ENCODE measurements at regions not wholly inside any gene's neighbourhood (a gene's known extent, or its start where the extent isn't known, plus 50 kb on each side); places are given as distances from the start of the nearest gene placed in this dataset.

DNA sequence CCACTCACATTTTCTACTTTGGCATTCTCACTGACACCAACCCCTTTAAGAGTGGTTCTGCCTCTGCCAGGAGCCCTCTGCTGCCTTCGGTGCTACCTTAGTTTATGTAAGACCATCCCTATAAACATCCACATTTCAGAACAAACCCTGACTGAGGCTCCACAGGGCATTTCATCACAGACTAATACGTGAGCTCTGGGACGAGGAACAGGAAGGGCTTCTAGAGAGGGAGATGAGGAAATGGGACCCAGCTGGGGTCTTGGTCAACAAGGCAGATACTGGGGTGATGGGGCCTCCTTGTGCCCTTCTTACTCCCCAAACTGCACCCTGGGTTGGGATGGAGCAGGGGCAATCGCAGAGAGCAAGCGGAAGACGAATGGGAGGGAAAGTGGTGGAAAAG lies 86.5 kb upstream of the FYN start:
- CTCF ChIA-PET (ENCODE audit: low intra/inter-chr PET ratio), result no interaction called here

GRCh38 chr6:111967131-111967530 lies 86.8 kb upstream of the CCN6 start:
- Histone ChIP-seq H3K9me1 (ENCODE audit: control insufficient read depth, insufficient read depth, low read length) (no peaks in the 10 kb centered on the region), H3K9me3 (replicated peaks; ENCODE audit: control insufficient read depth, insufficient read depth, low read depth, low read length) (no peaks in the 10 kb centered on the region), H2AFZ (ENCODE audit: low read depth, low read length) (no peak overlapping the region), H3K9ac (ENCODE audit: insufficient read depth in 1 of 2, low read depth in 2 of 2, low read length in 2 of 2) (no peak overlapping the region), H3K27me3 (ENCODE audit: control insufficient read depth in 2 of 2, insufficient read depth in 2 of 2, low read length in 2 of 2) (no peaks in the 10 kb centered on the region; a peak in 3 of 5 replicates), H3K4me2 (ENCODE audit: insufficient read depth, low read length) (no peak overlapping the region), H4K20me1 (replicated peaks; ENCODE audit: control insufficient read depth, insufficient read depth, low read length) (no peaks in the 10 kb centered on the region), H3K4me3 (no peak overlapping the region), H3K27ac (ENCODE audit: extremely low read depth, low read depth, low read length) (no peak overlapping the region), H3K36me3 (ENCODE audit: control insufficient read depth, insufficient read depth, low read length) (no peaks in the 10 kb centered on the region), H3K4me1 (replicated peaks in 1 of 2; ENCODE audit: control insufficient read depth in 2 of 2, insufficient read depth in 2 of 2, low read length in 2 of 2) (no peaks in the 10 kb centered on the region), H3K79me2 (ENCODE audit: control insufficient read depth, insufficient read depth, low read length) (no peaks in the 10 kb centered on the region)
- CTCF ChIA-PET (ENCODE audit: low intra/inter-chr PET ratio), result no interaction called here
- TF ChIP-seq ESRRB (CRISPR knock-in tag; IDR thresholded peaks at IDR 0.05; ENCODE audit: borderline replicate concordance) (no peak), ZNF785 (CRISPR knock-in tag; IDR thresholded peaks at IDR 0.05) (no peak)
- in situ Hi-C loops (cut with MboI), result no loop called here
- intact Hi-C loops (cut with micrococcal nuclease), result no loop called here
- 0% methylated on average over 1 of the region's 1 CpG for WGBS (ENCODE audit: insufficient coverage, low coverage, missing lambda C conversion rate)
- no peak for DNase-seq (ENCODE audit: extremely low read depth in 1 of 4, low spot score in 3 of 4)
- no peak for FAIRE-seq
- POLR2A ChIA-PET, result interaction anchor here (1.0 kb wide), 2 partner anchors 19 to 233 kb away, joined by 3 read pairs; no protein-coding TSS in a partner anchor
- ATAC-seq, result no peak
- no TSS peak for BruUV-seq (replicated peaks)

More for the DNA sequence above, 86.5 kb upstream of the FYN start:
- Histone ChIP-seq H3K36me3 (ENCODE audit: control insufficient read depth, insufficient read depth, low read length) (no peaks in the 10 kb centered on the region), H3K27me3 (ENCODE audit: control insufficient read depth in 2 of 2, insufficient read depth in 2 of 2, low read length in 2 of 2) (peaks cover 25 to 30% of the 10 kb centered on the region in 2 experiments), H3K9ac (ENCODE audit: insufficient read depth in 1 of 2, low read depth in 2 of 2, low read length in 2 of 2) (no peak overlapping the region), H3K9me1 (ENCODE audit: control insufficient read depth, insufficient read depth, low read length) (no peaks in the 10 kb centered on the region), H4K20me1 (replicated peaks; ENCODE audit: control insufficient read depth, insufficient read depth, low read length) (no peaks in the 10 kb centered on the region), H3K79me2 (ENCODE audit: control insufficient read depth, insufficient read depth, low read length) (no peaks in the 10 kb centered on the region), H3K4me3 (no peak overlapping the region), H3K9me3 (replicated peaks; ENCODE audit: control insufficient read depth, insufficient read depth, low read depth, low read length) (no peaks in the 10 kb centered on the region), H3K27ac (ENCODE audit: extremely low read depth, low read depth, low read length) (no peak overlapping the region), H2AFZ (ENCODE audit: low read depth, low read length) (no peak overlapping the region), H3K4me2 (ENCODE audit: insufficient read depth, low read length) (no peak overlapping the region), H3K4me1 (replicated peaks in 1 of 2; ENCODE audit: control insufficient read depth in 2 of 2, insufficient read depth in 2 of 2, low read length in 2 of 2) (no peaks in the 10 kb centered on the region)
- in situ Hi-C loops (cut with MboI), result no loop called here
- POLR2A ChIA-PET, result interaction anchor here (1.6 kb wide), 1 partner anchor 159 kb away, joined by 4 read pairs; no protein-coding TSS in a partner anchor
- FAIRE-seq (no peak), DNase-seq (ENCODE audit: extremely low read depth in 1 of 4, low spot score in 3 of 4) (no peak), ATAC-seq (no peak)
- TF ChIP-seq ZNF395 (CRISPR knock-in tag; IDR thresholded peaks at IDR 0.05) (no peak), PPARD (CRISPR knock-in tag; IDR thresholded peaks at IDR 0.05) (no peak), LARP7 (IDR thresholded peaks at IDR 0.05) (no peak), RBM15 (IDR thresholded peaks at IDR 0.05; ENCODE audit: insufficient read depth, low read length) (no peak)
- BruUV-seq (replicated peaks), result no TSS peak
- intact Hi-C loops (cut with micrococcal nuclease), result no loop called here
- 0% methylated on average over 6 of the region's 6 CpGs for WGBS (ENCODE audit: insufficient coverage, low coverage, missing lambda C conversion rate)

All from K562 (cell line).